ENCODE measurements at regions not wholly inside any gene's neighbourhood (a gene's known extent, or its start where the extent isn't known, plus 50 kb on each side); places are given as distances from the start of the nearest gene placed in this dataset.

DNA sequence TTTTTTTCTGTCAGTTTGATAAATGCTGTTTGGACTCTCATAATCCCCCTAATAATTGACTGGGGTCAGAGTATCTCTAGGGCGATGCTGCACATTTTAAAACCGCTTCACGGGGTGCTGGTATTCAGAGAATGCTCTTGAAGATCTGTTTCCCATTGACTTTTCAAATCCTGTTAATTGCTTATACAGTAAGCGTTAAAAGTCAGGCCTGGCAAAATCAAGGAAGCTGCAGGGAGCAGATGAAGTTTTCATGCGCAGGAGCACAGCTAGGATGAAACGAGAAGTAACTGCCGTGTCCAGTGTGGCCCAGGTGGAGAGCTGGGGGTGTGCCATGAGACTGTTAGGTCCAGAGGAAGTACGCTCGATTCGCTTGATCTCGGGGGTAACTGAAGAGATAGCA is 312.9 kb downstream of the TRIML1 start:
- TF ChIP-seq, protein P1, sequence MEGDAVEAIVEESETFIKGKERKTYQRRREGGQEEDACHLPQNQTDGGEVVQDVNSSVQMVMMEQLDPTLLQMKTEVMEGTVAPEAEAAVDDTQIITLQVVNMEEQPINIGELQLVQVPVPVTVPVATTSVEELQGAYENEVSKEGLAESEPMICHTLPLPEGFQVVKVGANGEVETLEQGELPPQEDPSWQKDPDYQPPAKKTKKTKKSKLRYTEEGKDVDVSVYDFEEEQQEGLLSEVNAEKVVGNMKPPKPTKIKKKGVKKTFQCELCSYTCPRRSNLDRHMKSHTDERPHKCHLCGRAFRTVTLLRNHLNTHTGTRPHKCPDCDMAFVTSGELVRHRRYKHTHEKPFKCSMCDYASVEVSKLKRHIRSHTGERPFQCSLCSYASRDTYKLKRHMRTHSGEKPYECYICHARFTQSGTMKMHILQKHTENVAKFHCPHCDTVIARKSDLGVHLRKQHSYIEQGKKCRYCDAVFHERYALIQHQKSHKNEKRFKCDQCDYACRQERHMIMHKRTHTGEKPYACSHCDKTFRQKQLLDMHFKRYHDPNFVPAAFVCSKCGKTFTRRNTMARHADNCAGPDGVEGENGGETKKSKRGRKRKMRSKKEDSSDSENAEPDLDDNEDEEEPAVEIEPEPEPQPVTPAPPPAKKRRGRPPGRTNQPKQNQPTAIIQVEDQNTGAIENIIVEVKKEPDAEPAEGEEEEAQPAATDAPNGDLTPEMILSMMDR (IDR thresholded peaks at IDR 0.05), result no peak
- TF ChIP-seq POLR2A (IDR thresholded peaks at IDR 0.05), result no peak
